NCI-H1105 (cell line): ENCODE measurements at regions not wholly inside any gene's neighbourhood (a gene's known extent, or its start where the extent isn't known, plus 50 kb on each side); places are given as distances from the start of the nearest gene placed in this dataset.

Source experiments
- DNase-seq: peaks from one replicate; lab custom pipeline; 2025; lab: John Stamatoyannopoulos, UW

- no peak for DNase-seq
These were observed 104.5 kb upstream of the LMO4 start for GRCh38 chr1:87224201-87224600.

- no peak for DNase-seq
These were observed 103.5 kb upstream of the LMO4 start for GRCh38 chr1:87225171-87225570.

- DNase-seq: no peak
These were observed 102.3 kb upstream of the LMO4 start for GRCh38 chr1:87226341-87226760.

GRCh38 chr1:87227651-87228050, 101.0 kb upstream of the LMO4 start:
- DNase-seq: no peak

GRCh38 chr1:87230501-87230900, 98.2 kb upstream of the LMO4 start:
- no peak for DNase-seq

- no peak for DNase-seq
These were observed 96.8 kb upstream of the LMO4 start for GRCh38 chr1:87231703-87232367.

GRCh38 chr1:87236585-87236984, 92.1 kb upstream of the LMO4 start:
- DNase-seq: no peak

GRCh38 chr1:87239997-87240605, 88.6 kb upstream of the LMO4 start:
- no peak for DNase-seq

- DNase-seq: no peak
These were observed 87.9 kb upstream of the LMO4 start for GRCh38 chr1:87240661-87241285.

- no peak for DNase-seq
These were observed 86.1 kb upstream of the LMO4 start for GRCh38 chr1:87242445-87243185.

- no peak for DNase-seq
These were observed 85.1 kb upstream of the LMO4 start for GRCh38 chr1:87243573-87243972.

GRCh38 chr1:87246436-87246835, 82.2 kb upstream of the LMO4 start:
- no peak for DNase-seq

GRCh38 chr1:87249803-87250202, 78.9 kb upstream of the LMO4 start:
- no peak for DNase-seq

GRCh38 chr1:87250336-87250735, 78.3 kb upstream of the LMO4 start:
- no peak for DNase-seq

GRCh38 chr1:87252406-87252805, 76.3 kb upstream of the LMO4 start:
- no peak for DNase-seq

GRCh38 chr1:87262688-87263087, 66.0 kb upstream of the LMO4 start:
- no peak for DNase-seq

GRCh38 chr1:87263281-87263680, 65.4 kb upstream of the LMO4 start:
- DNase-seq: no peak

GRCh38 chr1:87263785-87264184, 64.9 kb upstream of the LMO4 start:
- DNase-seq: no peak

- no peak for DNase-seq
These were observed 63.7 kb upstream of the LMO4 start for GRCh38 chr1:87264976-87265375.

GRCh38 chr1:87265786-87266185, 62.9 kb upstream of the LMO4 start:
- no peak for DNase-seq

- DNase-seq: no peak
These were observed 60.6 kb upstream of the LMO4 start for GRCh38 chr1:87268111-87268510.

- DNase-seq: no peak
These were observed 58.8 kb upstream of the LMO4 start for GRCh38 chr1:87269921-87270320.

- DNase-seq: no peak
These were observed 55.4 kb upstream of the LMO4 start for GRCh38 chr1:87273291-87273690.
